ENCODE measurements at regions not wholly inside any gene's neighbourhood (a gene's known extent, or its start where the extent isn't known, plus 50 kb on each side); places are given as distances from the start of the nearest gene placed in this dataset.

- TF ChIP-seq CTCF (conservative IDR thresholded peaks at IDR 0.05; ENCODE audit: low read length) (no peak), EZH2phosphoT487 (IDR thresholded peaks at IDR 0.05; ENCODE audit: borderline replicate concordance) (no peak)
- Histone ChIP-seq H3K36me3 (ENCODE audit: insufficient read depth, low read length) (no peaks in the 10 kb centered on the region), H3K9ac (ENCODE audit: low read depth, low read length, poor library complexity, severe bottlenecking) (no peak overlapping the region), H2AFZ (ENCODE audit: low read length) (no peak overlapping the region), H3F3A (ENCODE audit: low read depth) (no peaks in the 10 kb centered on the region), H3K9me3 (ENCODE audit: insufficient read depth, low read depth, low read length) (no peaks in the 10 kb centered on the region), H4K20me1 (ENCODE audit: insufficient read depth, low read length, poor library complexity, severe bottlenecking) (no peaks in the 10 kb centered on the region), H3K4me3 (ENCODE audit: low read length, poor library complexity, severe bottlenecking) (no peak overlapping the region), H3K4me1 (ENCODE audit: insufficient read depth, low read length, poor library complexity, severe bottlenecking) (no peaks in the 10 kb centered on the region), H3K9me2 (replicated peaks; ENCODE audit: low read depth, low read length) (no peaks in the 10 kb centered on the region), H3K79me2 (ENCODE audit: insufficient read depth, low read length) (no peaks in the 10 kb centered on the region), H3K27me3 (ENCODE audit: insufficient read depth, low read length, poor library complexity, severe bottlenecking) (no peaks in the 10 kb centered on the region), H3K4me2 (ENCODE audit: low read depth, low read length, poor library complexity, severe bottlenecking) (no peak overlapping the region)
Measured at GRCh38 chr18:28469946-28470345, 293.0 kb upstream of the CDH2 start.

- H2AFZ ChIP-seq (ENCODE audit: low read length) = no peak overlapping the region
- H3K9me3 ChIP-seq (ENCODE audit: insufficient read depth, low read depth, low read length) = no peaks in the 10 kb centered on the region
- no peaks in the 10 kb centered on the region for H3K4me1 ChIP-seq (ENCODE audit: insufficient read depth, low read length, poor library complexity, severe bottlenecking)
- H3F3A ChIP-seq (ENCODE audit: low read depth) = no peaks in the 10 kb centered on the region
- no peaks in the 10 kb centered on the region for H3K36me3 ChIP-seq (ENCODE audit: insufficient read depth, low read length)
- no peaks in the 10 kb centered on the region for H4K20me1 ChIP-seq (ENCODE audit: insufficient read depth, low read length, poor library complexity, severe bottlenecking)
- no peaks in the 10 kb centered on the region for H3K27me3 ChIP-seq (ENCODE audit: insufficient read depth, low read length, poor library complexity, severe bottlenecking)
- H3K9ac ChIP-seq (ENCODE audit: low read depth, low read length, poor library complexity, severe bottlenecking) = no peak overlapping the region
- TF ChIP-seq EZH2phosphoT487 (IDR thresholded peaks at IDR 0.05; ENCODE audit: borderline replicate concordance) (no peak), CTCF (conservative IDR thresholded peaks at IDR 0.05; ENCODE audit: low read length) (no peak)
- no peak overlapping the region for H3K4me2 ChIP-seq (ENCODE audit: low read depth, low read length, poor library complexity, severe bottlenecking)
- H3K79me2 ChIP-seq (ENCODE audit: insufficient read depth, low read length) = no peaks in the 10 kb centered on the region
- H3K4me3 ChIP-seq (ENCODE audit: low read length, poor library complexity, severe bottlenecking) = no peak overlapping the region
- H3K9me2 ChIP-seq (replicated peaks; ENCODE audit: low read depth, low read length) = no peaks in the 10 kb centered on the region
Measured at GRCh38 chr18:28468901-28469300, 292.0 kb upstream of the CDH2 start.

GRCh38 chr18:28466204-28466603 is 289.3 kb upstream of the CDH2 start:
- no peak overlapping the region for H3K4me3 ChIP-seq (ENCODE audit: low read length, poor library complexity, severe bottlenecking)
- no peaks in the 10 kb centered on the region for H3F3A ChIP-seq (ENCODE audit: low read depth)
- no peaks in the 10 kb centered on the region for H3K36me3 ChIP-seq (ENCODE audit: insufficient read depth, low read length)
- H3K27me3 ChIP-seq (ENCODE audit: insufficient read depth, low read length, poor library complexity, severe bottlenecking) = no peaks in the 10 kb centered on the region
- TF ChIP-seq EZH2phosphoT487 (IDR thresholded peaks at IDR 0.05; ENCODE audit: borderline replicate concordance) = no peak
- no peak for TF ChIP-seq CTCF (conservative IDR thresholded peaks at IDR 0.05; ENCODE audit: low read length)
- no peaks in the 10 kb centered on the region for H3K4me1 ChIP-seq (ENCODE audit: insufficient read depth, low read length, poor library complexity, severe bottlenecking)
- H3K9ac ChIP-seq (ENCODE audit: low read depth, low read length, poor library complexity, severe bottlenecking) = no peak overlapping the region
- H4K20me1 ChIP-seq (ENCODE audit: insufficient read depth, low read length, poor library complexity, severe bottlenecking) = no peaks in the 10 kb centered on the region
- H3K4me2 ChIP-seq (ENCODE audit: low read depth, low read length, poor library complexity, severe bottlenecking) = no peak overlapping the region
- H3K9me3 ChIP-seq (ENCODE audit: insufficient read depth, low read depth, low read length) = no peaks in the 10 kb centered on the region
- H3K79me2 ChIP-seq (ENCODE audit: insufficient read depth, low read length) = no peaks in the 10 kb centered on the region
- H3K9me2 ChIP-seq (replicated peaks; ENCODE audit: low read depth, low read length) = no peaks in the 10 kb centered on the region
- H2AFZ ChIP-seq (ENCODE audit: low read length) = no peak overlapping the region
